ENCODE measurements at regions not wholly inside any gene's neighbourhood (a gene's known extent, or its start where the extent isn't known, plus 50 kb on each side); places are given as distances from the start of the nearest gene placed in this dataset.

DNA sequence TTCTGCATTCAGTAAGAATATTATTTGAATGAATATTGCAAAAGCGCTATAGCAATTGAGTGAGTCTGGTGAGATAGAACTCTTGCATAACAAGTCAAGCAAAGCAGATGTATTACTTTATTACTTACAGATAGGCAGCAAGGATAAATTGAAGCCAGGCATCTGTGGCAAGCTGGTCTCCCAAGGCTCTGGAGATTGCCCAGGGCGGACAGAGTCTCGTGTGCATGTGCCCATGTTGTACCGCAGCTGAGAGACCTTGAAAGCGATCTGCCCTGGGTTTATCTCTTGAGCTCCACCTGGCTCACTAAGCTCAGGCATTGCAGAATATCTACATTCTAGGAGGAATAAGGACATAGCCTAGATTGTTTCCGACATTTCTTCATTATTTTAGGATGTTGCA lies 591.6 kb downstream of the ISL1 start:
- CTCF ChIA-PET: no interaction called here
- no peak for DNase-seq (ENCODE audit: low spot score)
- no peaks in the 10 kb centered on the region for H3K4me1 Mint-ChIP-seq
- peaks cover 9% of the 10 kb centered on the region for H3K9me3 Mint-ChIP-seq
- no peaks in the 10 kb centered on the region for H3K36me3 Mint-ChIP-seq
- H3K4me3 Mint-ChIP-seq: no peak overlapping the region
- POLR2A ChIA-PET: no interaction called here
- no peak overlapping the region for H3K27ac Mint-ChIP-seq
- TF ChIP-seq MYBL2 (CRISPR knock-in tag; IDR thresholded peaks at IDR 0.05) (no peak), ETV6 (CRISPR knock-in tag; IDR thresholded peaks at IDR 0.05) (no peak), ZNF317 (CRISPR knock-in tag; IDR thresholded peaks at IDR 0.05; ENCODE audit: borderline replicate concordance, low read depth) (no peak), ELF4 (CRISPR knock-in tag; IDR thresholded peaks at IDR 0.05; ENCODE audit: low read depth) (no peak), ZNF416 (CRISPR knock-in tag; IDR thresholded peaks at IDR 0.05) (no peak), ZNF281 (CRISPR knock-in tag; IDR thresholded peaks at IDR 0.05) (no peak), ESRRA (CRISPR knock-in tag; IDR thresholded peaks at IDR 0.05; ENCODE audit: borderline replicate concordance) (no peak)
- TF ChIP-seq, protein P1, sequence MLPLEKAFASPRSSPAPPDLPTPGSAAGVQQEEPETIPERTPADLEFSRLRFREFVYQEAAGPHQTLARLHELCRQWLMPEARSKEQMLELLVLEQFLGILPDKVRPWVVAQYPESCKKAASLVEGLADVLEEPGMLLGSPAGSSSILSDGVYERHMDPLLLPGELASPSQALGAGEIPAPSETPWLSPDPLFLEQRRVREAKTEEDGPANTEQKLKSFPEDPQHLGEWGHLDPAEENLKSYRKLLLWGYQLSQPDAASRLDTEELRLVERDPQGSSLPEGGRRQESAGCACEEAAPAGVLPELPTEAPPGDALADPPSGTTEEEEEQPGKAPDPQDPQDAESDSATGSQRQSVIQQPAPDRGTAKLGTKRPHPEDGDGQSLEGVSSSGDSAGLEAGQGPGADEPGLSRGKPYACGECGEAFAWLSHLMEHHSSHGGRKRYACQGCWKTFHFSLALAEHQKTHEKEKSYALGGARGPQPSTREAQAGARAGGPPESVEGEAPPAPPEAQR (CRISPR knock-in tag; IDR thresholded peaks at IDR 0.05): no peak
- no peaks in the 10 kb centered on the region for H3K27me3 Mint-ChIP-seq (ENCODE audit: low read depth)
- no peak for ATAC-seq

- TF ChIP-seq NFATC4 (CRISPR knock-in tag; IDR thresholded peaks at IDR 0.05): no peak
- TF ChIP-seq ZNF219 (CRISPR knock-in tag; IDR thresholded peaks at IDR 0.05; ENCODE audit: borderline replicate concordance): no peak
- TF ChIP-seq, protein P1 (CRISPR knock-in tag; IDR thresholded peaks at IDR 0.05): no peak
- TF ChIP-seq CDX4 (CRISPR knock-in tag; IDR thresholded peaks at IDR 0.05; ENCODE audit: borderline replicate concordance): no peak
- TF ChIP-seq, protein P2, sequence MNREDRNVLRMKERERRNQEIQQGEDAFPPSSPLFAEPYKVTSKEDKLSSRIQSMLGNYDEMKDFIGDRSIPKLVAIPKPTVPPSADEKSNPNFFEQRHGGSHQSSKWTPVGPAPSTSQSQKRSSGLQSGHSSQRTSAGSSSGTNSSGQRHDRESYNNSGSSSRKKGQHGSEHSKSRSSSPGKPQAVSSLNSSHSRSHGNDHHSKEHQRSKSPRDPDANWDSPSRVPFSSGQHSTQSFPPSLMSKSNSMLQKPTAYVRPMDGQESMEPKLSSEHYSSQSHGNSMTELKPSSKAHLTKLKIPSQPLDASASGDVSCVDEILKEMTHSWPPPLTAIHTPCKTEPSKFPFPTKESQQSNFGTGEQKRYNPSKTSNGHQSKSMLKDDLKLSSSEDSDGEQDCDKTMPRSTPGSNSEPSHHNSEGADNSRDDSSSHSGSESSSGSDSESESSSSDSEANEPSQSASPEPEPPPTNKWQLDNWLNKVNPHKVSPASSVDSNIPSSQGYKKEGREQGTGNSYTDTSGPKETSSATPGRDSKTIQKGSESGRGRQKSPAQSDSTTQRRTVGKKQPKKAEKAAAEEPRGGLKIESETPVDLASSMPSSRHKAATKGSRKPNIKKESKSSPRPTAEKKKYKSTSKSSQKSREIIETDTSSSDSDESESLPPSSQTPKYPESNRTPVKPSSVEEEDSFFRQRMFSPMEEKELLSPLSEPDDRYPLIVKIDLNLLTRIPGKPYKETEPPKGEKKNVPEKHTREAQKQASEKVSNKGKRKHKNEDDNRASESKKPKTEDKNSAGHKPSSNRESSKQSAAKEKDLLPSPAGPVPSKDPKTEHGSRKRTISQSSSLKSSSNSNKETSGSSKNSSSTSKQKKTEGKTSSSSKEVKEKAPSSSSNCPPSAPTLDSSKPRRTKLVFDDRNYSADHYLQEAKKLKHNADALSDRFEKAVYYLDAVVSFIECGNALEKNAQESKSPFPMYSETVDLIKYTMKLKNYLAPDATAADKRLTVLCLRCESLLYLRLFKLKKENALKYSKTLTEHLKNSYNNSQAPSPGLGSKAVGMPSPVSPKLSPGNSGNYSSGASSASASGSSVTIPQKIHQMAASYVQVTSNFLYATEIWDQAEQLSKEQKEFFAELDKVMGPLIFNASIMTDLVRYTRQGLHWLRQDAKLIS (CRISPR knock-in tag; IDR thresholded peaks at IDR 0.05; ENCODE audit: borderline replicate concordance): no peak
- TF ChIP-seq CBFB (CRISPR knock-in tag; IDR thresholded peaks at IDR 0.05; ENCODE audit: low read depth): no peak
- TF ChIP-seq, protein P3, sequence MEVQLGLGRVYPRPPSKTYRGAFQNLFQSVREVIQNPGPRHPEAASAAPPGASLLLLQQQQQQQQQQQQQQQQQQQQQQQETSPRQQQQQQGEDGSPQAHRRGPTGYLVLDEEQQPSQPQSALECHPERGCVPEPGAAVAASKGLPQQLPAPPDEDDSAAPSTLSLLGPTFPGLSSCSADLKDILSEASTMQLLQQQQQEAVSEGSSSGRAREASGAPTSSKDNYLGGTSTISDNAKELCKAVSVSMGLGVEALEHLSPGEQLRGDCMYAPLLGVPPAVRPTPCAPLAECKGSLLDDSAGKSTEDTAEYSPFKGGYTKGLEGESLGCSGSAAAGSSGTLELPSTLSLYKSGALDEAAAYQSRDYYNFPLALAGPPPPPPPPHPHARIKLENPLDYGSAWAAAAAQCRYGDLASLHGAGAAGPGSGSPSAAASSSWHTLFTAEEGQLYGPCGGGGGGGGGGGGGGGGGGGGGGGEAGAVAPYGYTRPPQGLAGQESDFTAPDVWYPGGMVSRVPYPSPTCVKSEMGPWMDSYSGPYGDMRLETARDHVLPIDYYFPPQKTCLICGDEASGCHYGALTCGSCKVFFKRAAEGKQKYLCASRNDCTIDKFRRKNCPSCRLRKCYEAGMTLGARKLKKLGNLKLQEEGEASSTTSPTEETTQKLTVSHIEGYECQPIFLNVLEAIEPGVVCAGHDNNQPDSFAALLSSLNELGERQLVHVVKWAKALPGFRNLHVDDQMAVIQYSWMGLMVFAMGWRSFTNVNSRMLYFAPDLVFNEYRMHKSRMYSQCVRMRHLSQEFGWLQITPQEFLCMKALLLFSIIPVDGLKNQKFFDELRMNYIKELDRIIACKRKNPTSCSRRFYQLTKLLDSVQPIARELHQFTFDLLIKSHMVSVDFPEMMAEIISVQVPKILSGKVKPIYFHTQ (CRISPR knock-in tag; IDR thresholded peaks at IDR 0.05): no peak
- no peak for TF ChIP-seq ZNF423 (CRISPR knock-in tag; IDR thresholded peaks at IDR 0.05)
- ATAC-seq (no peak), DNase-seq (ENCODE audit: low spot score) (no peak)
- H3K36me3 Mint-ChIP-seq: no peaks in the 10 kb centered on the region
- H3K9me3 Mint-ChIP-seq: no peaks in the 10 kb centered on the region; the same call in 1 of the 2 replicates
- ChIA-PET POLR2A (no interaction called here), CTCF (no interaction called here)
- H3K4me3 Mint-ChIP-seq: no peak overlapping the region
- no peaks in the 10 kb centered on the region for H3K4me1 Mint-ChIP-seq
- H3K27me3 Mint-ChIP-seq (ENCODE audit: low read depth): no peaks in the 10 kb centered on the region
- no peak overlapping the region for H3K27ac Mint-ChIP-seq
These were observed 593.8 kb downstream of the ISL1 start for GRCh38 chr5:51977014-51977413.

Data from WTC11 (cell line).